Myocyte (in vitro differentiated cells): ENCODE measurements at regions not wholly inside any gene's neighbourhood (a gene's known extent, or its start where the extent isn't known, plus 50 kb on each side); places are given as distances from the start of the nearest gene placed in this dataset.
"Not testable (repeated sequence)": the region's sequence is repeated elsewhere in the genome, so short reads cannot be mapped to it uniquely, and the experiment has no call there.

ENCODE experiments used
- DNase-seq: peaks from one replicate; pipeline ENCODE4 v3.0.0-alpha.2; 2012; ENCODE audit warnings: low read depth

GRCh38 chr14:36418937-36419336, 98.5 kb upstream of the MBIP start:
- DNase-seq, result no peak

DNA sequence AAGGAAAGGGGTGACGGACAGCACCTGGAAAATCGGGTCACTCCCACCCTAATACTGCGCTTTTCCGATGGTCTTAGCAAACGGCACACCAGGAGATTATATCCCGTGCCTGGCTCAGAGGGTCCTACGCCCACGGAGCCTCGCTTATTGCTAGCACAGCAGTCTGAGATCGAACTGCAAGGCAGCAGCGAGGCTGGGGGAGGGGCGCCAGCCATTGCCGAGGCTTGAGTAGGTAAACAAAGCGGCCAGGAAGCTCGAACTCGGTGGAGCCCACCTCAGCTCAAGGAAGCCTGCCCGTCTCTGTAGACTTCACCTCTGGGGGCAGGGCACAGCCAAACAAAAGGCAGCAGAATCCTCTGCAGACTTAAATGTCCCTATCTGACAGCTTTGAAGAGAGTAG, 91.5 kb upstream of the MBIP start:
- not testable (repeated sequence) for DNase-seq

- no peak for DNase-seq
Measured at GRCh38 chr14:36408388-36408787, 88.0 kb upstream of the MBIP start.

- DNase-seq, result no peak
Measured at GRCh38 chr14:36405589-36406274, 85.3 kb upstream of the MBIP start.

DNA sequence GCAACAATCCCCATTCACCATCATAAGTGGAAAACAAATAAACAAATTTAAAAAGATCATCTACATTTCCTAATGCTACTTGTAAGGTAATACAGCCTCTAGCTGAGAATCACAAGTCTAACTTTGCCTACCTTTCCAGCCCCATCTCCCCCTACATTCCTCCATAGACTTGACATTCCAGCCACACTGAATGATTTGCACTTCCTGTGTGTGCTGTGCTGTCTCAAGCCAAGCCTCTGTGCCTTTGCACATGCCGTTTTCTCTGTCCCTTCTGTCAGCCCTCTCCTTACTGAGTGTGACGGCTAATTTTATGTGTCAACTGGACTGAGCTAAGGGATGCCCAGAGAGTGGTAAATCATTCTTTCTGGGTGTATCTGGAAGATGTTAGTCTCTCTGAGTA, 82.4 kb upstream of the MBIP start:
- no peak for DNase-seq

GRCh38 chr14:36398463-36399291, 78.2 kb upstream of the MBIP start:
- DNase-seq, result no peak

DNA sequence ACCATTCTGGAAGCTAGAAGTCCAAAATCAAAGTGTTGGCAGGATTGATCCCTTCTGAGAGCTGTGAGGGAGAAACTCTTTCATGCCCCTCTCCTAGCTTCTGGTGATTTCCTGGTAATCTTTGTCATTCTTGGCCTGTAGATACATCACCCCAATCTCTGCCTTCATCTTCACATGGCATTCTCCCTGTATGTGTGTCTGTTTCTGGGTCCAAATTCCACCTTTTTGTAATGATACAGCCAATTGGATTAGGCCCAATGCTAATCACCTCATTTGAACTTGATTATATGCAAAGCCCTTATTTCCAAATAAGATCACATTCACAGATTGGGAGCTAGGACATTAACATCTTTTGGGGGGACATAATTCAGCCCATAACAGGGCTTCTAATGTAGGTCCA, 76.9 kb upstream of the MBIP start:
- DNase-seq, result no peak

- DNase-seq, result no peak
Measured at GRCh38 chr14:36396798-36397197, 76.4 kb upstream of the MBIP start.

- no peak for DNase-seq
Measured at GRCh38 chr14:36394593-36394992, 74.2 kb upstream of the MBIP start.

- DNase-seq, result no peak
Measured at GRCh38 chr14:36390718-36391117, 70.3 kb upstream of the MBIP start.

DNA sequence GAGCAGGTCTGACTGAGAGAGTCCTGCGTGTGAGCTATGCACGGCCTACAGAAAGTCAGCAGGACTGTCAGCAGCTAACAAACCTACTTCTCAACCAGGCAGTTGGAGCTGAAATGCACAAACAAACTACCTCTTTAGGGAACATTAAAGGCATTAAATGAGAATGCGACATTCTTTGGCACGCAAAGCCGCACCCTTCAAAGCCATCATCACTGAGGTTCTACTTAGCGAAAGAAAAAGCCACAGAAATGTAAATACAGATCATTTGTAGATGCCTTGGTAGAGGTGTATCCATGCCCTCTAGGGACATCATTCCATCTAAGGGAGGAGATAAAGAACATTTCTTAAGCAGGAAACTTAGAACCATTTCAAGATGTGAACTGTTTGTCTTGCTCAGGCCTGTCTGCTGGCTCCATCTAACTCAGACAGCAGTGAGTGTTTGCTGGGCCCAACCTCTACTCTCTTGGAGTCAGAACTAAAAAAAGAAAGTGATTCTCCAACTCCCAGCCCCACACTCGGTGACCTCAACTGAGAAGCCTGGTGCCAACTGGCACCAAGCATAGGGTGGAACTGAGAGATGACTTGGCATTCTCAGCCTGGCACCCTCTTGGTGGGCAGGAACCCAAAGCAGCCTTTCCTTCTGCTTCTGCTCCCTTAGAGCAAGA, 63.5 kb upstream of the MBIP start:
- DNase-seq, result peak; percentile 82

DNA sequence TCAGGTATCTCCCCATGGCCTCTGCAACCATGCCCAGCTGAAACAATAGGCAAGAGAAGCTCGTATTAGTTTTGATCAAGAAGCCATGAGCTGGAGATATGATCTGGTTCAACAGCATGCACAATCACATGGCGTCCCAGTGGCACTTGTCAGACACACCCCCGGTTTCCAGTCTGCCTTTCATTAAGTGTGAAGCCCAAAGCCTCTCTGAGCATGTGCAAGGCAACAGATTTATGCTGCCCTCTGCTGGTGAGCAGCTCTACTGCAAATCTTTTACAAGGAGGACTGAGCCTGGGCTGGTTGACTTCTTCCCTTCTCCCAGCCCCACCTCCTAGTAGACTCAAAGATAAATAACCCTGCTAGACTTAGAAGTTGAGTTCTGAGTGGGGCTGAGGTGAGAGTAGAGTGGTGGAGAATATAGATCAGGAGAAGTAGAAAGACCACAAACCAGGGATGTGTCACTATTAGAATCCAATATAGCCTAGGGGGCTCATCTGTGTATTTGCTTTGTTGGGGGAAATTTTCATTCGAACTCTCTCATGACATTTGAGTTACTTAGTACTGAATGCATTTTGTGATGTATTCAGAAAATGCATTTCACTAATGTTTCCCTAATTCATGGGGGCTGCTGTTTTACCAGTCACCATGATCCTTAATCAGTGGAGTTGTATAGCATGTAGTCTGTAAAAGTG, 53.7 kb upstream of the MBIP start:
- DNase-seq, result peak; percentile 85
